ENCODE measurements at regions not wholly inside any gene's neighbourhood (a gene's known extent, or its start where the extent isn't known, plus 50 kb on each side); places are given as distances from the start of the nearest gene placed in this dataset.

DNA sequence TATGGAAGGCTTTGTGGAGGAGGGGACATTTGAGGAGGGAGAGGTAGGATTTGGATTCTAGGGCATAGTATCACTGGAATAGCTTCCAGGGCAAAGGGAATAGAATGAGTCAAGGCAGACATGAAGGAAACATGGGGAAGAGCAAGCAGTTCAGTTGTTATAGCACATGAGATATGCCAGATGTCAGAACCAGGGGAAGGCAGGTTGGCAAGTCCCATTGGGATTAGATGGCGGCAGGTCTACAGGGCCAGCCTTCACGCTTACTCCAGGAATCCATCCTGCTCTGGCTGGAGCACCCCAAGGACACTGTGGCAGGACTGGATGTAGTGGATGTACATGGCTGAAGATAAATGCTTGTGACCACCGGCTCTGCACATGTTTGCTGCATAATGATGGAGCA lies 120.4 kb upstream of the ST8SIA2 start:
- Histone ChIP-seq H3K9me1 (ENCODE audit: insufficient read depth, low read length) (no peaks in the 10 kb centered on the region), H4K5ac (ENCODE audit: low read depth, low read length) (no peak overlapping the region), H3K4me2 (ENCODE audit: low read depth, low read length) (no peak overlapping the region), H3K27me3 (ENCODE audit: control insufficient read depth, insufficient read depth, low read length) (no peaks in the 10 kb centered on the region), H3K79me1 (ENCODE audit: low read depth in 1 of 2, low read length in 2 of 2) (no peaks in the 10 kb centered on the region), H3K9ac (ENCODE audit: low read depth, low read length) (no peak overlapping the region), H3K14ac (replicated peaks; ENCODE audit: low read depth, low read length) (no peak overlapping the region), H2BK15ac (ENCODE audit: low read depth, low read length) (no peak overlapping the region), H2AFZ (replicated peaks; ENCODE audit: low read length, poor library complexity) (no peak overlapping the region), H3K56ac (ENCODE audit: extremely low read depth, insufficient read depth, low read length) (no peak overlapping the region), H2BK5ac (ENCODE audit: low read depth, low read length, poor library complexity, severe bottlenecking) (no peak overlapping the region), H3K4me3 (ENCODE audit: insufficient read depth, low read depth, low read length) (no peak overlapping the region), H2AK5ac (ENCODE audit: low read depth, low read length) (no peak overlapping the region), H3K18ac (ENCODE audit: low read depth, low read length) (no peak overlapping the region), H2BK20ac (ENCODE audit: low read depth, low read length) (no peak overlapping the region), H2AK9ac (replicated peaks; ENCODE audit: low read depth, low read length, poor library complexity) (no peak overlapping the region), H3K4ac (ENCODE audit: low read depth, low read length) (no peak overlapping the region), H3K36me3 (ENCODE audit: control insufficient read depth, insufficient read depth, low read length) (no peaks in the 10 kb centered on the region), H4K20me1 (ENCODE audit: insufficient read depth, low read length) (no peaks in the 10 kb centered on the region), H2BK120ac (ENCODE audit: low read depth, low read length) (no peak overlapping the region), H3K23ac (ENCODE audit: low read depth, low read length) (no peak overlapping the region), H3K4me1 (ENCODE audit: control insufficient read depth, insufficient read depth, low read length) (no peaks in the 10 kb centered on the region), H3K9me3 (ENCODE audit: control insufficient read depth, insufficient read depth, low read length) (peaks cover 14% of the 10 kb centered on the region), H4K91ac (ENCODE audit: insufficient read depth, low read depth, low read length) (no peak overlapping the region), H3K27ac (ENCODE audit: insufficient read depth, low read length) (no peak overlapping the region), H4K8ac (ENCODE audit: low read depth in 2 of 2, low read length in 2 of 2) (no peak overlapping the region)
- DNase-seq (no peak), ATAC-seq (ENCODE audit: low read depth) (no peak)
- POLR2A ChIA-PET (ENCODE audit: unreplicated experiment), result no interaction called here
- intact Hi-C loops (cut with micrococcal nuclease) (no loop called here), in situ Hi-C loops (cut with MboI; ENCODE audit: low sequenced_read_pairs) (no loop called here), dilution Hi-C loops (cut with HindIII; ENCODE audit: low sequenced_read_pairs, unreplicated experiment) (no loop called here)
- CTCF ChIA-PET, result no interaction called here
- WGBS, 2 experiments (ENCODE audit: extremely low coverage in 2 of 2, insufficient read length in 1 of 2), result 50% methylated on average over 1 of the region's 3 CpGs; no CpG with 5 or more reads in 1 of the 2 experiments
- no TSS peak for BruUV-seq (replicated peaks)
- TF ChIP-seq RCOR1 (IDR thresholded peaks at IDR 0.05; ENCODE audit: insufficient replicate concordance, low read length) (no peak), CHD1 (IDR thresholded peaks at IDR 0.05; ENCODE audit: low read depth, low read length) (no peak), FOS (IDR thresholded peaks at IDR 0.05; ENCODE audit: low read depth, low read length) (no peak), CTCF (conservative IDR thresholded peaks at IDR 0.05; ENCODE audit: low read depth, low read length) (no peak), CEBPB (IDR thresholded peaks at IDR 0.05; ENCODE audit: low read depth, low read length) (no peak), SMC3 (IDR thresholded peaks at IDR 0.05; ENCODE audit: low read depth, low read length) (no peak), POLR2A (IDR thresholded peaks at IDR 0.05; ENCODE audit: low read depth, low read length) (no peak), RAD21 (IDR thresholded peaks at IDR 0.05; ENCODE audit: low read length) (no peak), NFE2L2 (IDR thresholded peaks at IDR 0.05; ENCODE audit: low read depth, low read length) (no peak), MAZ (IDR thresholded peaks at IDR 0.05; ENCODE audit: borderline replicate concordance, low read depth, low read length) (no peak), BHLHE40 (IDR thresholded peaks at IDR 0.05; ENCODE audit: low read depth, low read length) (no peak), MXI1 (IDR thresholded peaks at IDR 0.05; ENCODE audit: borderline replicate concordance, low read depth, low read length) (no peak)
- TF ChIP-seq, protein P1, sequence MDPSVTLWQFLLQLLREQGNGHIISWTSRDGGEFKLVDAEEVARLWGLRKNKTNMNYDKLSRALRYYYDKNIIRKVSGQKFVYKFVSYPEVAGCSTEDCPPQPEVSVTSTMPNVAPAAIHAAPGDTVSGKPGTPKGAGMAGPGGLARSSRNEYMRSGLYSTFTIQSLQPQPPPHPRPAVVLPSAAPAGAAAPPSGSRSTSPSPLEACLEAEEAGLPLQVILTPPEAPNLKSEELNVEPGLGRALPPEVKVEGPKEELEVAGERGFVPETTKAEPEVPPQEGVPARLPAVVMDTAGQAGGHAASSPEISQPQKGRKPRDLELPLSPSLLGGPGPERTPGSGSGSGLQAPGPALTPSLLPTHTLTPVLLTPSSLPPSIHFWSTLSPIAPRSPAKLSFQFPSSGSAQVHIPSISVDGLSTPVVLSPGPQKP (IDR thresholded peaks at IDR 0.05; ENCODE audit: borderline replicate concordance, low read depth, low read length), result no peak

Data from IMR-90 (cell line).